NT2/D1 (cell line): ENCODE measurements at regions not wholly inside any gene's neighbourhood (a gene's known extent, or its start where the extent isn't known, plus 50 kb on each side); places are given as distances from the start of the nearest gene placed in this dataset.

Experiments
- YY1 ChIP-seq: IDR thresholded peaks from 2 replicates; pipeline ENCODE4 v1.6.1; 2011; ENCODE audit not compliant: insufficient read length, insufficient read depth
- ZNF274 ChIP-seq: IDR thresholded peaks from 2 replicates; pipeline ENCODE4 v1.6.1; 2011; ENCODE audit warnings: mild to moderate bottlenecking, low read depth, low read length

DNA sequence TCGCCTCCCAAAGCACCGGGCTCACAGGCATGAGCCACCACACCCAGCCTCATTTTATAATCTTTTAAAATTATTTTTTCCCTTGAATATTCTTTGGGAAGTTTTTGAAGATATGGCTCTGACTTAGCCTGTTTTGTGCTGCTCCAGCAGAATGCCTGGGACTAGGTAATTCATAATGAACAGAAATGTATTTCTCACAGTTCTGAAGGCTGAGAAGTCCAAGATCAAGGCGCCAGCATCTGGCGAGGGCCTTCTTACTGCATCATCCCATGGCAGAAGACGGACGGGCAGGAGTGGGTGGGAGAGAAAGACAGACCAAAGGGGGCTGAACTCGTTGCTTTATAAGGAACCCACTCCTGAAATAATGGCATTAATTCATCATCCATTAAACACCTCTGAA, 99.0 kb upstream of the SLC25A33 start:
- TF ChIP-seq ZNF274 = no peak
- no peak for TF ChIP-seq YY1
